GM19463 (cell line): ENCODE measurements at regions not wholly inside any gene's neighbourhood (a gene's known extent, or its start where the extent isn't known, plus 50 kb on each side); places are given as distances from the start of the nearest gene placed in this dataset.

Experiments
- ATAC-seq: cut with Tn5 transposase; IDR thresholded peaks from one replicate; pipeline ENCODE4 v1.9.1; 2021; ENCODE audit warnings: mild to moderate bottlenecking, moderate library complexity; ENCODE audit not compliant: unreplicated experiment

DNA sequence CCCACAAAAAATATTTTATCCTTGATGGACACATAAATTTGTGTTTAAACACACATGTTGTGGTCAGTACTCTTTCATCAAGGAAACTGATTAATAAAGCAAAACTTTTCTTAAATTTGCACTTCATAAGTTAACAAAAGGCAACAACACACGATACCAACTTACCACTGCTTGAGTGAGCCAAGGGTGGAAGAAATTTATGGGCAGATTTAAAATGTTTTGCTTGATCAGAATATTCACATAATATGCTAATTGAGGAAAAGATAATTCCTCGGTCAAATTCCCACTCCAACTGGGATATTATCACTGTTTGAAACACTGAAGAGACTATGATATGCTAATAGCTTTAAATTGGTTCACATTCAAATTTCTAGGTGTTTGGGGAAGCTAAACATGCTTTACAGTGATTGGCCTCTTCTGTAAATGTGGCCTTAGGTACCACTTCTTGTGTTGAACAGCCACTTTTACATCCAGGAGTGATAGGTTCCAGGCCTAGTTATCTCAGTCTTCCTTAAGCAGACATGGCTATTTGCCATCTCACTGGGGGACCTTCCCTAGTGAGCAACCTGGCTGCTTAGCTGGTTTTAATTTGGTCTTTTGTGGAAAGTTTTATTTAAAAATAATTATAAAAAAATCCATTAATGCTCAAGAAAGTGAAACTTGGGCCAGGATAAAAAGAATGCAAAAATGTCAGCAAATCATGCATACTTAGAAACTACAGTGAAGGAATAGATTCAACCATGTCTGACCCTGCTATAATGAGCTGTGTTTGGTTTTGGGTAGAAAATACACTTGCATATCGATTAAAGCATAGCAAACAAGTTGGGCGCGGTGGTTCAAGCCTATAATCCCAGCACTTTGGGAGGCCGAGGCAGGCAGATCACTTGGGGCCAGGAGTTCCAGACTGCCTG is 221.2 kb upstream of the MAP3K7 start:
- no peak for ATAC-seq

DNA sequence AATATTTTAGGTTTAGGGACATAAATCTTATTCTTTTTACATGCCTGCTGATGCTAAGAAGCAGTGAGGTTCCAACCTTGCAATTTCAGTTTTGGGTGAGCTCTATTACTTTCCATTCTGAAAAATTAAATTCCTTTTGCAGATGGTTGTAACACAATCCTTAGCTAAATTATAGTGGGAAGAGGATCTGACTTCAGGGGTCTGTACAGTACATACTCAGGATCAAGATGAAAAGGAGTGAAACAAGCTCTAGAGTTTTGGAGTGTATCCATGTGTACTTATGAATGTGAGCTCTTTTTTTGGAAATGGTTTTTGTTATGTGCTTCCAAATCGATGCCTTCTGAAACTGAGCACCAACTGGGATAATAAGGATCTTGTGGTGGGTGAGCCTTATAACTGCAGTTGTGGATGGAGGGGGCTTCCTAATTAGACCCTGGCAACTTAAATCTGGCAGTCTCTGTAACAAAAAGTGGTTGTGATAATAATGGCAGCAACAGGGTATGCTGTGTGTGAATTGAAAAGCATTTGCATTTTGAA is 218.8 kb upstream of the MAP3K7 start:
- ATAC-seq: no peak

DNA sequence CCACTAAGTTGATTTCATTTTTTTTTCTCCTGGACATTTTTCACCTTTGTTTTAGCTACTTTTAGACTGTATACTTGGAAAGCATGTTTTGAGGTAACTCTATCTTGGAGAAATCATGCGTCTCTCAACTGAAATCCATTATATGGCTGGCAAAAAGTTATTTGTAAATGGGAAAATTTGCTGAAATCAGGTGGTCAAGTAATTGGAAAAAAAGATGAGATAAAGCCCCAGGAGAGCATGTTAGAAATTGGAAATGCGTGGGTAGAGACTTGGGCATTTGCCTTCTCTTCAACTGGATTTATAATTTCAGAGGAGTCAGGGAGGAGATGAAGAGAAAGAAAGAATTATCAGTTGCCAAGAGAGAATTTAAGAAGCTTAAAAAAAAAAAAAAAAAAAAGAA is 217.1 kb upstream of the MAP3K7 start:
- no peak for ATAC-seq

DNA sequence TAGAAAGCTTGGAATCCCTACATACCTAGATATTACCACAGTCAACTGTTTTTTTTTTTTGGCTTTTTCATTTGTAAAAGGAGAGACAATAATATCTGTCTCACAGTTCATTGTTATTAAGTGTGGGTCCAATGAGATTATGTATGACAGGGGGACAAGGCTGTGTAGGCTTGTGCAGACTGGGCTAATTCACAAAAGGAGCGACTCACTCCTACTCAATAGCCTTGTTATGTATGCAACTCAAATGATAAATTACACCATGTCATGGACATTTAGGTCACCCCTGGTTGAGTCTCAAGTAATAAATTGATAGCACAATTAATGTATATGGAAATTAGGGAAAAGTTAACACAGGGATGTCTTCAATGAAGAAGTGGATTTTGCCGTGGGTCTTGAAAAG is 208.2 kb upstream of the MAP3K7 start:
- ATAC-seq: no peak

DNA sequence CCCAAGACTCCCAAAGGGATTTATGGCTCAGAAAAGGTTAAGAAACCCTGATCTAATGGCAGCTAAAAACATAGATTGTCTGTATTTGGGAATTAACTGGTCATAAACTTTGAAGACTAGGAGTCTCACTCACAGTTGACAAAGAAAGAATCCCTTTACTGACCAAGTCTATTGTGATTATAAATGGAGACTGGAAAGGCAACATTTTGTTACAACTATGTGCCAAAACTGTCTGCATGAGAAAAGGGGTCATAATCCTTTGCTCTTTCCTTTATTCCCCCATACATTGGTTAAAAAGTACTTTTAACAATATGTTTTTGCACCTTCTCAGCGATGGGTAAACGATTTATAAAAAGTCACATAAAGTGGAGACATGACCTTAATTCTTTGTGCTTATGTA is 206.9 kb upstream of the MAP3K7 start:
- no peak for ATAC-seq

DNA sequence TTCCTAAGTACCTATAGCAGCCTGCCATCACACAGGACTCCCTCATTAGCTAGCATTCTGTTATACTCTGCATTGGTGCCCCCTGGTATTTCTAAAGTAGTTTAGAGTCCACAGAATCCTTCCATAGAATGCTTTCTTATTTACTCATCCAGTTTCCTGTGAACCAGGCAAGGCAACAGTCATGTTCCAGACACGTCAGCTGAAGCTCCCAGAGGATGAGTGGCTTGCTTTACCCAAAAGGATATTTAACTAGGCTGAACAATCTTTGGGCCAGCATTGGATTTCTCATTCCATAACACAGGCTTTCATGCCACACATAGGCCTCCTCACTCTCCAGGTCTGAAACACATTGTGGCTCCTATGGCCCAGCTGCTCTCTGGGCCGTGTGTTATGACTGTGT is 203.8 kb upstream of the MAP3K7 start:
- ATAC-seq: no peak

DNA sequence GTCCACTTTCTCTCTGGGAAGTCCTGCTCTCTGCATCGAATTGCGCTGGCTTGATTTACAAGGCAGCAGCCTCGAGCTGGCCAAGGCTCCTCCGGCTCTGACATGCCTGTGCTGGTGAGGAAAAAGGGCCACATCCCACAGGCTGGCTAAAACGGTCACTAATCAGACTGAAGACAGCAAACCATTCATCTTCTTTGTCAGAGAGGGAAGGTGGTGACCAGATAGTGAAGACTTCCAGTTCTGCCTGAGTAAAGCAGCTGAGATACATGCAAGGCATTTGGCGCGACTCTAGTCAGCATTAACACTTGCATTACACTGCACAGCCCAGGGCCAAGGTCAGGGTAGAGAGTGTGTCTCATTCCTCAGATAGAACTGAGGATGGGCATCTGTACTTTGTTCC is 203.2 kb upstream of the MAP3K7 start:
- ATAC-seq: no peak

DNA sequence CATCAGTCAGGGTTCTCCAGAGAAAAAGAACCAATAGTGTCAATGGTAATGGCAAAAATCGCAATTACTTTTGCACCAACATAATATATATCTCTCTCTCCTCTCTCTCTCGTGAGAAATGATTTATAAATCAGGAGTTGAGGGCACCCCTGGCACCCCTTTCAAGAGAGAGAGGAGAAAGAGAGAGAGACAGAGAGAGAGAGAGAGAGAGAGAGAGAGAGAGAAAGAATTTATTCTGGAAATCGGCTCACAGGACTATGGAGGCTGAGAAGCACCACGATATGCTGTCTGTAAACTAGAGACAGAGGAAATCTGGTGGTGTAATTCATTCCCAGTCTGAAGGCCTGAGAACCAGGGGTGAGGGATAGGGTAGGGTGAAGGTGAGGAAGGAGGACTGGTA is 201.9 kb upstream of the MAP3K7 start:
- no peak for ATAC-seq

DNA sequence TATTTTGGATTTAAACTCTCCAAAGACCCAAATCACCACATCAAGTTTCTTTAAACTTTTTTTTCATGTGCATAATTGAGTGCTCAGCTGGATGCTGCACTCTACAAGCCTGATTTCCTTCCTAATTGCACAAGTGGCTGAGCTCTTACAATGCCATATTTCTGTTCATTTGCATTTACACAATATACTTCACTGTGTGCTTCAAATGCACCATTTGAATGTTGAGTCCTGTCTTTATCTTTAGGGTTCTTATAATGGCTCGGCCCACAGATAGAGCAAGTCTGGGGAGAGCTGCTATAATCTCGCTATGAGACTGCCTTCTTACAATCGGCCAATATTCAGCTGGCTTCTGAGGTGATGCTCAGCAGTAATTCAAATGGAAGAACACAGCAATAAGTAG is 200.6 kb upstream of the MAP3K7 start:
- ATAC-seq: no peak

DNA sequence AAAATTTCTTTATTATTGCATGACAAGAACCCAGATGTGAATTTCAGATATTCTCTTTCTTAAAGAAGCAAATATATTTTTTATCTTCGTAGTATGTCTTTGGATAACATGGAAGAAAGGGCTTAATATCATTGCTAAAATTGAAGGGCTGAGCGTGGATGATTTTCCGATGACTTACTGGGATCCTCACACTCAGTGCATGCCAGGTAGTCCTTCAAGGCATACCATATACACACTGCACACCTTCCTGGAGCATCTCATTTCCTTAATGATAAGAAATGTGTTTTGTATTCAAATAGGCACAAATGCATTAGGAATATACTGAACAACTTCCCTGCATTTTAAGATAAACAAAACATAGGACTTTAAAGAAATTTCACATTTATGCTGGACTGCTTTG is 193.9 kb upstream of the MAP3K7 start:
- no peak for ATAC-seq

DNA sequence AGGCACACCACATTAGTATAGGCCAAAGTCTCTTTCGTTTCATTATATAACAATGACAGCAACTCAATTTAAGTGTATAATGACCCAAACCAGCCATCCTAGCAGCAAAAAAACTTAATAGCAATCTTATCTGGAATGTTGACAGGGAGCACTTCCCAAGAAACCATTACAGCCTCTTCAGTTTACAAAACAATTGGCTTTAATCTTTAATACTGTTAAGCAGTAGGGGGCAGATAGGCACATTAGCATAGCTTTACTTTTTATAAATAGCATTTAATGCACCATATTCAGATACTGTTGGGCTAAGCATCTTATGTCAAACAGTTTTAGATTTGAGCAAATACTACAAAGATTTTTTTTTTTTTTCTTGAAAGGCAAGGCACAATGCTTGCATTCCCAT is 193.3 kb upstream of the MAP3K7 start:
- ATAC-seq: no peak

DNA sequence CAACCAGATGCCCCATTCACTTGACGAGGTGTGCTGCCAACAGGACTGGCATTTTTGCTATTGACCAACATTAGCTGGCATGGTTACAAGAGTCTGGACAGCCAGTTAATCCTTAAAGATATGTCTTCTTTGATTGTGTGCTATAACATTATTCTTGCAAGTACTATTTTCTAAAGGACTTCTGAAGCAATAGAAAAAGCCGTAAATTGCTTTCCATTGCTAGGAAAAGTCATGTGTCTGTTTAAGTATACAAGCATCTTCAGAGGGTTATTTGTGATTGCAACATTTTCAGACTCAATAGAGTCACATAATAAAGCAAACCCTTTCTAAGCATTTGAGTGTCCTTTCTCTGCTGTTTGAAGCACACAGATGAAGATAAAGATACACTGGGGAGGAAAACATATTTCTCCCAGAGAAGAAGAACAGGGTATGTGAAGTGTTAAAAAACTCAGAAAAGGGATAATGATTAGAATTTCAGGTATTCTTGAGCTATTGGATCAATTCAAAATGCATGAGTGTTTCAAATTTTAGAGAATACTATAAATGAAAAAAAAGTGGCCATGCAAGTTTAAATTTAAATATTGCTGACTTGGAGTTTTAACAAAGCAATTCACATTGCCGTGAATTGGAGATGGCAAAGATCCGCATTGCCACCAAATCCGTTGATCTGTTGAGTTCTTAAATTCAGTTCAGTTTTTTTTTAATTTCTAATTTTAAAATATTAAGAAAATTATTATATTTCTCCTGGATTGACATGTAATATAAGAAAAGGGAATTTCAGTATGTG is 191.7 kb upstream of the MAP3K7 start:
- ATAC-seq: no peak

DNA sequence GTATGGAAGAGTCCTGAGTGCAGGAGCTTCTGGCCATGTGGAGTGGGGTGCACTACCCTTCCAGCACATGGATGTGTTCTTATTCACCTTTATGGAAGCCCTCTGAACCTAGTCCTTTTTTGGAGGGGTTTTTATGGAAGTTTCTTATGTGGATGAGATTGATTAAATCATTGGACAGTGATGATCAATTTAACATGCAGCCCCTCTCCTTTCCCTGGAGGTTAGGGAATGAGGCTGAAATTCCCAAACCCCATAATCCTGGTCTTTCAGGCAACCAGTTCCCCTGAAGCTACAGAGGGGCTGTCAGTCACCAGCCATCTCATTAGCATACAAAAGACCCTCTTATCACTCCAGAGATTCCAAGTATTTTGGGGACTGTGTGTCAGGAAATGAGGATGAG is 183.9 kb upstream of the MAP3K7 start:
- no peak for ATAC-seq

DNA sequence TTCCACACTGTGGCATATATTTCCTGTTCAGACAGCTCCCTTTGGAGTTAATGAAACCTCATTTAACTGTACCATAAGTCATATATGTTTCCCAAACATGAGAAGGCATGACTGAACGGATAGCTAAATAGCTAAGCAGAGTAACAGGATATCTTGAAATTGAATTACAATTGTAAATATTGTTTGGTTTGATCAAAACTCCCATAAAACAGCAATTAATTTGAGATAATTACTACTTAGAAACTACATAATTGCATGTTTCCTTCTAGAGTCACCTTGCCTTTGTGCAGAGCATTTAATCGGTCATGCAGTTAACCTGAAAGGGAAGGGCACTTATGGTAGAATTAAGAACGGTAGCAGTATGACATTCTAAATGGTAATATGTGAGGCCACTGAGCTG is 179.0 kb upstream of the MAP3K7 start:
- no peak for ATAC-seq

DNA sequence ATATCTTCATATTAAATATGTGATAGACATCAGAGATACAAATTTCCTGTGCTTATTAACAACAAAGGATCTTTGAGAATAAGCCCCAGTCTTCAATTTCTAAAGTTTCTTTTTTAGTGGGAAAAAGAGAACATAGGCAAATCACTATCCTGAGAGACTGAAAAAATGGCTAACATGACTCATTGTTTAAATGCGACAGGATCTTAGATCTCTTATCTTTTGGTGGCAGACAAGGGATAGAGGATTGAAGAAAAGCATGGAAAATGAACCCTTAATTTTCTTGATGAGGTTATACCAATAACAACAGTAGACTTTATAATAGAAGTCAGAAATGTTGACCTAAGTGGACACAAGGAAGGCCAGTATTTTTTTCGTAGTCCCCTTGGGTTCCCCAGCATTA is 178.6 kb upstream of the MAP3K7 start:
- no peak for ATAC-seq

DNA sequence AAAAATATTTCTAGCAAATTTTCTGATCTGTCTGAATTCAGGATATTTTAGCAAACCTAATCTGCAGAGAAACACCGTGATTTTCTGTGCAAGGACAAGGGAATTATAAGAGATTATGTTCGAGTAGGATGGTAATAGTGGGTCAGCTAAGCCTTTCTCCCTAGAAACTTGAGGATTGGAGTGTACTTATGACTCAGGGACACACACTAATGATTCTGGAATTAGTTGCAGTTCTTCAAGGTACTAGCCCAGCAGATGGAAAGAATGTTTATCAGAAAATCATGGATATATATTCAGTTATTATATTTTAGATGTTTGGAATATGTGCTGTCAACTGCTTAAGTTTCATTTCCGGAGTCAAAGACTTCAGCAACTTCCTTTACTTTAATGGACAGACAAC is 177.1 kb upstream of the MAP3K7 start:
- ATAC-seq: no peak

DNA sequence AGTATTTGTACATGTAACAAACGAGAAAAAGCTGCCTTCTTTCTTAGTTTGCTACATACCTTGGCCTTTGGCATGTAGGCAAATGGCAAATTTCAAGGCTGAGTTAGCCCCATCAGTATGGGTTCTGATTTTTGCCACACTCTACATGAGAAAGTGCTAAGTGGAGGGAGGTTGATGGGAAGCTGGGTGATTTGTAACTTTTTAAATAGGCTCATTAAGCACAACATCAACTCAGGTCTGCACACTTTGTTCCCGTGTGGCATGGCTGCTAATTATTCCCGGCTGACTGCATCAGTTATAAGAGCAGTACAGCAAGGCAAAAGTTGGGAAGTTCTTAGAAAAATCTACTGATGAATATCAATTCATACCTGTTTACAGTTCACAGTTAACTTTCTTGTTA is 172.8 kb upstream of the MAP3K7 start:
- ATAC-seq: no peak

DNA sequence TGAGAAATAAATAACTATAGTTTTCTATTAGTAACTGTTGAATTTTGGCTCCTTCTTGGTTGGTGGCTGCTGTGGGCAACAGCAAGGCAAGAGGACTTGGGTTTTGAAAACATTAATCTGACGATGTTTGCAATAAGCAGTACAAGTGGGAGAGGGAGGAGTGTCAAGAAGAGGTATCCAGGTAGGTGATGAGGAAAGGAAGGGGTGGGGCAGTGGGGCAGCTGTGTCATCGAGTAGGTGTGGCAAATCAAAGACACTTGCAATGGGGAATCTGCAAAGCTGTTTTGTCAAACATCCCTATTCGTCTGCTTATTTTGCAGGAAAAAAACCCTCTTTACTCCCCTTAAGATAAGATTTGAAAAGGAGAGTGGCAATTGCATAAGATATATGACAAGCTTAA is 171.9 kb upstream of the MAP3K7 start:
- ATAC-seq: no peak

DNA sequence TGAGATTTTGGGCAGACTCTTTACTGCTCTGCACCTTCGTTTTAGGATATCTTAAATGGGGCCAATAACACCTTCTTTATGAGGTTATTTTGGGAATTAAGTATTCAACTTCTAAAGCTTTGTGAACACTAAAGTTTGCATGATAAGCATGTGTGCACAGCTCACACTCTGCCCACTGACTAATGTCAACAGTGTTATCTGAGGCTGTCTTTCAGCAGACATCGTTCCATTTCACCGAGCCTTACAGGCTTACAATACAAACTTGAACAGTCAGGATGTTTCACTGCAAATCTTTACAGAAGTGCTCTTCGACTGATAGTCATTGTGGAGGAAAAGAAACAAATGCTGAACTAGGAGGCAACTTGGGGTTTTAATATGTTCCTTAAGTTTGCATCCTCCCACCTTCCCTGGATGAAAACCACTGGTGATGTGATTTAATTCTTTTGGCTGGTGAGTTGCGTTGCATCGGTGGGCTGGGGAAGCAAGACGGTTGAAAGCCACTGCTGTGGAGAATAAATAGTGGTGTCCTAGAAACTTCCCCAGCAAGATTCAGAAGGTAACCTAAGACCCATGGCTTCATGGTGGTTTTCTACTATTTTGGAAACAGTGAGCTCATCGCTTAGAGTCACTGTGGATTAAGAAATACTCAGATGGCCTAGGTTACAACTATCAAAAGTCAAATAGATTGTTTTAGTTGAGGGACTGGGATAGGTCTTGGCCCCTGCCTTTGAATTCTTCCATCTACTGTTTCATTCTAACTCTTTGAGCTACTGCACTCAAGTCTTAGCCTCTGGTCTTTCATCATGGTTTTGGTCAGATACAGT is 167.2 kb upstream of the MAP3K7 start:
- no peak for ATAC-seq

DNA sequence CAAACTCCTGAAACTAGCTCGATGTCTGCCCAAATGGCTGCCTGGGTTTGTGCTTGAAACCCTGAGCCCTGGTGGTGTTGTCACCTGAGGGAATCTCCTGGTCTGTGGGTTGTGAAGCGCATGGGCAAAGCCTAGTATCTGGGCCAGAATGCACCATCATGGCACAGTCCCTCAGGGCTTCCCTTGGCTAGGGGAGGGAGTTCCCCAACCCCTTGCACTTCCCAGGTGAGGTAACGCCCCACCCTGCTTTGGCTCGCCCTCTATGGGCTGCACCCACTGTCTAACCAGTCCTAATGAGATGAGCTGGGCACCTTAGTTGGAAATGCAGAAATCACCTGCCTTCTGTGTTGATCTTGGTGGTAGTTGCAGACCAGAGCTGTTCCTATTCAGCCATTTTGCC is 152.9 kb upstream of the MAP3K7 start:
- no peak for ATAC-seq

DNA sequence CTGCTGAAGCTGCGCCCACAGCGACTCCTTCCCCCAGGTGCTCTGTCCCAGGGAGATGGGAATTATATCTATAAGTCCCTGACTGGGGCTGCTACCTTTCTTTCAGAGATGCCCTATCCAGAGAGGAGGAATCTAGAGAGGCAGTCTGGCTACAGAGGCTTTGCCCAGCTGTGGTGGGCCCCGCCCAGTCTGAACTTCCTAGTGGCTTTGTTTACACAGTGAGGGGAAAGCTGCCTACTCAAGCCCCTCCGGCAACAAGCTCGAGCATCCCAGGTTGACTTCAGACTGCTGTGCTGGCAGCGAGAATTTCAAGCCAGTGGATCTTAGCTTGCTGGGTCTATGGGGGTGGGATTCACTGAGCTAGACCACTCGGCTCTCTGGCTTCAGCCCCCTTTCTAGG is 152.5 kb upstream of the MAP3K7 start:
- no peak for ATAC-seq
